OCI-LY7 (cell line): ENCODE measurements at regions not wholly inside any gene's neighbourhood (a gene's known extent, or its start where the extent isn't known, plus 50 kb on each side); places are given as distances from the start of the nearest gene placed in this dataset.

Source experiments
- BruUV-seq: library from RNA; stranded (reverse); fragments of 400-500 nt; replicated peaks from 2 replicates; lab custom pipeline; 2021; lab: Mats Ljungman, UMichigan
- CTCF ChIA-PET: fragments of 300-600 bp; sonication (Branson Sonifier 250); formaldehyde crosslinking; loops from one replicate; lab custom pipeline; 2022; ENCODE audit warnings: antibody characterized with exemption; ENCODE audit not compliant: unreplicated experiment; lab: Charles Lee
- POLR2A ChIA-PET: fragments of 300-600 bp; sonication (Branson Sonifier 250); formaldehyde crosslinking; loops from one replicate; lab custom pipeline; 2022; ENCODE audit warnings: antibody characterized with exemption; lab: Charles Lee
- DNase-seq: peaks from one replicate; pipeline ENCODE4 v3.0.0-alpha.2; 2015; ENCODE audit warnings: low spot score
- H2AFZ ChIP-seq: fragments of 200-600 bp; sonication (generic), shearing (Covaris generic); 2 replicates; pipeline ENCODE4 v1.6.1; 2014; ENCODE audit warnings: mild to moderate bottlenecking, antibody characterized with exemption, low read length, moderate library complexity
- H3K27ac ChIP-seq: fragments of 200-600 bp; sonication (generic); 2 replicates; pipeline ENCODE4 v1.5.1; 2014; ENCODE audit warnings: mixed run types, low read depth, mild to moderate bottlenecking, moderate library complexity, low read length, inconsistent platforms; ENCODE audit not compliant: poor library complexity, severe bottlenecking
- H3K36me3 ChIP-seq: fragments of 200-600 bp; sonication (generic); 2 replicates; pipeline ENCODE4 v1.6.1; 2014; ENCODE audit warnings: mild to moderate bottlenecking, antibody characterized with exemption, low read length, moderate library complexity, mixed read lengths; ENCODE audit not compliant: insufficient read depth
- H3K4me1 ChIP-seq: fragments of 200-600 bp; sonication (generic); 2 replicates; pipeline ENCODE4 v1.5.1; 2014; ENCODE audit warnings: mild to moderate bottlenecking, low read length; ENCODE audit not compliant: insufficient read depth, poor library complexity, severe bottlenecking
- H3K4me2 ChIP-seq: fragments of 200-600 bp; sonication (generic); 2 replicates; pipeline ENCODE4 v1.6.1; 2014; ENCODE audit warnings: mild to moderate bottlenecking, low read length
- H3K4me3 ChIP-seq: fragments of 200-600 bp; sonication (generic); 2 replicates; pipeline ENCODE4 v1.5.1; 2014; ENCODE audit warnings: mild to moderate bottlenecking, low read depth, low read length; ENCODE audit not compliant: poor library complexity, severe bottlenecking
- H3K79me2 ChIP-seq: fragments of 200-600 bp; sonication (generic); 2 replicates; pipeline ENCODE4 v1.6.1; 2016; ENCODE audit warnings: low read depth, mild to moderate bottlenecking, low read length, moderate library complexity, mixed read lengths; ENCODE audit not compliant: insufficient read depth
- H3K9me2 ChIP-seq: fragments of 200-600 bp; sonication (generic); 2 replicates; pipeline ENCODE4 v1.6.1; 2016; ENCODE audit warnings: mild to moderate bottlenecking, low read length, mixed read lengths; ENCODE audit not compliant: insufficient read depth
- H3K9me3 ChIP-seq: fragments of 200-600 bp; sonication (generic); 2 replicates; pipeline ENCODE4 v1.6.1; 2014; ENCODE audit warnings: mild to moderate bottlenecking, mixed run types, low read length, mixed read lengths
- H4K20me1 ChIP-seq: fragments of 200-600 bp; sonication (generic); 2 replicates; pipeline ENCODE4 v1.6.1; 2014; ENCODE audit warnings: mild to moderate bottlenecking, antibody characterized with exemption, low read length, moderate library complexity, mixed read lengths; ENCODE audit not compliant: insufficient read depth
- CTCF ChIP-seq: fragments of 200-600 bp; sonication (generic); conservative IDR thresholded peaks from 2 replicates; pipeline ENCODE4 v1.5.1; 2014; ENCODE audit warnings: mild to moderate bottlenecking, antibody characterized with exemption, low read length, moderate library complexity, mixed read lengths
- EZH2phosphoT487 ChIP-seq: fragments of 200-600 bp; sonication (generic); IDR thresholded peaks from 2 replicates; pipeline ENCODE4 v1.6.1; 2018; ENCODE audit warnings: low read depth, borderline replicate concordance, mild to moderate bottlenecking, mixed run types, antibody characterized with exemption, low read length, moderate library complexity, mixed read lengths
- intact Hi-C: fragments of 100-400 bp; cut with micrococcal nuclease; formaldehyde crosslinking; loops from one replicate; pipeline ENCODE4 v1.10.0; 2022; ENCODE audit not compliant: unreplicated experiment

- Histone ChIP-seq H3K27ac (no peak overlapping the region), H3K9me3 (no peaks in the 10 kb centered on the region), H3K4me2 (no peak overlapping the region), H3K9me2 (no peaks in the 10 kb centered on the region), H3K4me3 (no peak overlapping the region), H3K4me1 (no peaks in the 10 kb centered on the region), H3K79me2 (no peaks in the 10 kb centered on the region), H4K20me1 (no peaks in the 10 kb centered on the region), H3K36me3 (no peaks in the 10 kb centered on the region), H2AFZ (no peak overlapping the region)
- CTCF ChIA-PET, result no interaction called here
- intact Hi-C loops, result no loop called here
- TF ChIP-seq EZH2phosphoT487 (no peak), CTCF (no peak)
- POLR2A ChIA-PET, result interaction anchor here (0.7 kb wide), 1 partner anchor 167 kb away, joined by 3 read pairs; no protein-coding TSS in a partner anchor
- DNase-seq, result no peak
- no TSS peak for BruUV-seq
Observed at GRCh38 chr2:207227749-207228145, 62.0 kb upstream of the KLF7 start.

- Histone ChIP-seq H3K9me2 (no peaks in the 10 kb centered on the region), H3K79me2 (no peaks in the 10 kb centered on the region), H3K4me2 (no peak overlapping the region), H3K4me3 (no peak overlapping the region), H2AFZ (no peak overlapping the region), H4K20me1 (no peaks in the 10 kb centered on the region), H3K27ac (no peak overlapping the region), H3K4me1 (no peaks in the 10 kb centered on the region), H3K9me3 (no peaks in the 10 kb centered on the region), H3K36me3 (no peaks in the 10 kb centered on the region)
- POLR2A ChIA-PET, result no interaction called here
- intact Hi-C loops, result no loop called here
- CTCF ChIA-PET, result no interaction called here
- DNase-seq, result no peak
- BruUV-seq, result no TSS peak
- TF ChIP-seq CTCF (no peak), EZH2phosphoT487 (no peak)
Observed at GRCh38 chr2:207228402-207228801, 62.7 kb upstream of the KLF7 start.

GRCh38 chr2:207229161-207229560 is 63.4 kb upstream of the KLF7 start:
- H3K9me3 ChIP-seq, result no peaks in the 10 kb centered on the region
- DNase-seq, result no peak
- TF ChIP-seq EZH2phosphoT487 (no peak), CTCF (no peak)
- intact Hi-C loops, result no loop called here
- H3K9me2 ChIP-seq, result no peaks in the 10 kb centered on the region
- H3K27ac ChIP-seq, result no peak overlapping the region
- H3K4me3 ChIP-seq, result no peak overlapping the region
- no peaks in the 10 kb centered on the region for H3K36me3 ChIP-seq
- no peak overlapping the region for H3K4me2 ChIP-seq
- CTCF ChIA-PET, result no interaction called here
- no peak overlapping the region for H2AFZ ChIP-seq
- H3K79me2 ChIP-seq, result no peaks in the 10 kb centered on the region
- no TSS peak for BruUV-seq
- H4K20me1 ChIP-seq, result no peaks in the 10 kb centered on the region
- H3K4me1 ChIP-seq, result no peaks in the 10 kb centered on the region
- POLR2A ChIA-PET, result interaction anchor here (0.6 kb wide), 1 partner anchor 485 kb away, joined by 7 read pairs; no protein-coding TSS in a partner anchor
